ENCODE measurements at regions not wholly inside any gene's neighbourhood (a gene's known extent, or its start where the extent isn't known, plus 50 kb on each side); places are given as distances from the start of the nearest gene placed in this dataset.

DNA sequence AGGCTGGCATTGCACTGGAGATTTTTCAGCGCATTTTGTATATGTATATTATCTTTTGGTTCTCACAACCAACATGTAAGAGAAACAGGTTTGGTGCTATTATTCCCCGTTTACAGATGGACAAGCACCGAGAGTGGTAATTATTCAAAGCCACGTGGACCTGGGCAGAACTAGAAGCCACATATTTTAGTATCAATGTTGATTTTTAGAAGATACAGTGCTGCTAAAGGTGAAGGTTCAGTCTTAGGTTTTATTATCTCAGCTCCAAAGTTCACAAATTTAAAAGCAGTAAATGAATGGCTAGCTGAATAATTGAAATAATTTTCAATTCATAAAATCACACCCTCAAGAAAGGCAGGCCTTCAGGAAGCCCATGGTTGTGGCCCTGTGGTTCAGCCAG lies 400.6 kb upstream of the ID2 start:
- no peak for DNase-seq (ENCODE audit: low read depth)

DNA sequence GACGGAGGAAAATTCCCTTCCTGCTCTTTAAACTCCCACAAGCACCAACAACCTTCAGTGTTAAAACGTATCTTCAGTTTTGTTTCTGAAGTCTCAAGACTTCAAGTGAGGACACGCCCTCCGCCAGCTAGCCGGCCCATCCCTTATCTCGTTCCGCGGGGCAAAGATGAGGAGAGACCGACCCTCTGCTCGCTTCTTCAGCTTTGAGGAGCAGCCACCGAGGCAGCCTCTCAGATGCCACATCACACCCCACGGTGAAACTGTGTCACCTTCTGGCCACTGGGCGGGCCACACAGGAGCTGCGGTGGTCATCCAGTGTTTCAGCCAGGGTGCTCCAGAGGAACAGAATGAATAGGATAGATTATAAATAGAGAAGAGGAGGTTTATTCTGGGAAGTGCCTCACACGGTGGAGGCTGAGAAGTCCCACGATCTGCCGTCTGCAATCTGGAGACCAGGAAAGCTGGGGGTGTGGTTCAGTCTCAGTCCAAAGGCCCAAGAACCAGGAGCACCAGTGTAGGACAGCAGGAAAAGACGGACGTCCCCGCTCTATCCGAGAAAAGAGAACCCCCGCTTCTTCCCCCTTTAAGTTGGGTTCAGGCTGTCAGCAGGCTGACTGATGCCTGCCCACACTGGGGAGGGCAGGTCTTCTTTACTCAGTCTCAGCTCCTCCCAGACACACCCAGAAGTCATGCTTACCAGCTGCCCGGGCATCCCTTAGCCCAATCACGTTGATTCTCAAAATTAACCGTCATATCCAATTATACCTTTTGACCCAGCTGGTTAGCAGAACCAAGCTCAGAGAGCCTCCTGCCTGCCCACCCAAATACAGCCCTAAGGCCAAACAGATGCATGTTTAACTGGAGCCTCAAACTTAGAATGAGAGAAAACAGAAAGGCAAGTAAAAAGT lies 399.7 kb upstream of the ID2 start:
- DNase-seq (ENCODE audit: low read depth): no peak

DNA sequence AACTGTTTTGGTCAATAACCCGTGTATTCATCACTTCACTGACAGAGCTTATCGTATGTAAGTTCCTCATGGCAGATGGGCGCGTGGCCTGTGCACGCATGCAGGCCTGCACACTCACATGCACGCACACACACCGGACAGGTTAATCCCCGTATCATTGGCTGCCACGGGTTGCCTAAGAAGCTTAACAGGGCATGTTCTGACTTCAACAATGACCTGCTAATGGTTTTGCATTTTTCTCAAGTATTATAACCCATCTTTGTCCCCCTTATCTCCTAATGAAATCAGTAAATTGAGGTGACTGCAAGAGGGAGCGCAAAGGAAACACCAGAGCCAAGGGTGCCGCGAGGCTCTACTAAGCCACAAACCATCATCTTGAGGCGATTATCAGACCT lies 399.0 kb upstream of the ID2 start:
- DNase-seq (ENCODE audit: low read depth): no peak

DNA sequence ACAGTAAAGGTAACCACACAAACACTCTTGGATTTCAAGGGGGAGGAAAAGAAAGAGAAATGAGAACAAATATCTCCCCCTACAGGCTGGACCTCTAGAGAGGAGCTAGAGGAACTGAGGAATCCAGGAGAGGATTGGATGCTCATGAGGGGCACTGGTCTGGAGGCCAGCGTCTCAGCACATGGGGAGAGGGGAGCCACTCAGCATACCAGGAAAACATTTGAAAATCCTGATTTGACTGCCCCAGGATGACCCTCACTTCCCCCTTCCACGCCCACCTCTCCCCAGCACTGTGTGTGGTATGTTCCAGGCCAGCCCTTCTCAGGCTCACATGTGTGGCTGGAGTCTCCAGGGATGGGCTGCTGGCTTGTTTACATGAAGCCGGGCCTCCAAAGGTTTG lies 396.8 kb upstream of the ID2 start:
- DNase-seq (ENCODE audit: low read depth): no peak

DNA sequence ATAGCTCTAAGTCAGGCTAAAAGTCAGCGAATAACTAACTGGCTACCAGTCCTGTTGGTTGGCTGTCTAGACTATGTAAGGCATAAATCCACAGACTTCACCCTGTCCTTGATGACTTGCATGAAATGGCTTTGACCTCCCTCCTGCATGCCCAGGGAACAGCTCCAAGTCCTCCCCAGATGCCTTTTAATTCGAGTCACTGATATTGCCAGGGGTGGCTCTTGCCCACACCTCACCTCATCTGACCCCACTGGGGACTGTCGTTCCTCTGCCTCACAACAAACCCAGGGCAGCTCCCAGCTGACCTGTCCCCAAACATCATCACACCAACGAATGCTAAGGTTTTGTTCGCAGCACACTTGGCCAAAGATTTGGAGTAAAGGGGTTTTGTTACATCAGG lies 396.0 kb upstream of the ID2 start:
- no peak for DNase-seq (ENCODE audit: low read depth)

DNA sequence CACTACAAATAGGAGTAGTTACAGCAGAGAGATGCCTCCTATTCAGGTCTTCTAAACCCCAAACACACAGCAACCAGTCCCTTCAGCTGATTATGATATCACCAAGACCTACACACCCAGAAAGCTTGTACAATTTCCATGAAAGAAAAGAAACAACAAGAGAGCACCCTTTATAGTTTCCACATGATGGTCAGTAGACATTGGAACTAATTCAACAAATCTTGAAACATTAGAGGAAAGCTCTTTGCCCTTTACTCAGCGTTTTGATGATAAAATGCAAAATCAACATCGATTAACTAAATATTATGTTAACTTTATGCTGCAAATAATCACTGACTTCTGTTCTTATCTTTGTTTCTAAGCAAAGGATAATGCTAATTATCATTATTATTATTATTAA lies 393.6 kb upstream of the ID2 start:
- DNase-seq (ENCODE audit: low read depth): no peak

DNA sequence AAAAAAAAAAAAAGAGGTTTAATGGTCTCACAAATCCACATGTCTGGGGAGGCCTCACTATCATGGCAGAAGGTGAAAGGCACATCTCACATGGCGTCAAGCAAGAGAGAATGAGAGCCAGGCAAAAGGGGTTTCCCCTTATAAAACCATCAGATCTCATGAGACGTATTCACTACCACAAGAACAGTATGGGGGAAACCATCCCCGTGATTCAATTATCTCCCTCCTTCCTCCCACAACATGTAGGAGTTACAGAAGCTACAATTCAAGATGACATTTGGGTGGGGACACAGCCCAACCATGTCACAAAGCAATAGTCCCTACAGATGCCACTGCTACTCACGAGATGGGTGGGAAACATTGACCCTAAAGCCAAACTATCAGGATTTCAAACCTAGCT lies 392.7 kb upstream of the ID2 start:
- no peak for DNase-seq (ENCODE audit: low read depth)

DNA sequence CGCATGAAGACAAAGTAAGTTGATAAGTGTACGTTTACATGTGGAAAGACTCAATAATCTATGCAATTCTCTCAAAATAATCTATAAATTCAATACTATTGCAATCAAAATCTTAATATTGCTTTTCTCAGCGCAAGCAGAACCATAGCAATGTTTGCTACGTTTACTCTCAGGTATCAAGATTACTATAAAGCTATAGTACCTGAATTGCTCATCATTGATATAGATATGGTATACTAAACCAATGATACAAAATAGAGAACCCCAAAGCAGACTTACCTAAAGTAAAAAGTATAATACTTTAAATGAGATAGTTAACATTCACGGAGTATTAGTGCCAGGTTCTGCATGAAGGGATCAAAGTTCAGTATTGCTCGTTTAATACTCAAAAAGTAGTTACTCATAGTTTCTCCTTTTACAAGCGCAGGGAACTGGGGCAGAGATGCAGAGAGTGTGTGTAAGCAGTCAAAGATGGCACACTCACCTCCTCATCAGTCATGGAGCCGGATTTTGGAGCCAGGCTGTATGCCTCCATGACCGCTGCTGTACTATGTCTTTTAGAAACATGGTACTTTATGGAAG lies 391.0 kb upstream of the ID2 start:
- no peak for DNase-seq (ENCODE audit: low read depth)

DNA sequence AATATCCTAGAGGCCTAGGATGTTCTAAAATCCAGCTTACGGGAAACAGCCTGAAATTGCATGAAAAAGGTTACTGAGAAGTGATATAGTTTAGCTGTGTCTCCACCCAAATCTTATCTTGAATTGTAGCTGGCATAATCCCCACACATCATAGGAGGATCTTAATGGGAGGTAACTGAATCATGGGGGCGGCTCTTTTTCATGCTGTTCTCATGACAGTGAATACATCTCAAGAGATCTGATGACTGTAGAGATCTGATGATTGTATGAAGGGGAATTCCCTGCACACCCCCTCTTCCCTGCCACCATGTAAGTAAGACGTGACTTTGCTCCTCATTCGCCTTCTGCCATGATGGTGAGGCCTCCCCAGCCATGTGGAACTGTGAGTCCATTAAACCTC lies 385.6 kb upstream of the ID2 start:
- DNase-seq (ENCODE audit: low read depth): no peak

DNA sequence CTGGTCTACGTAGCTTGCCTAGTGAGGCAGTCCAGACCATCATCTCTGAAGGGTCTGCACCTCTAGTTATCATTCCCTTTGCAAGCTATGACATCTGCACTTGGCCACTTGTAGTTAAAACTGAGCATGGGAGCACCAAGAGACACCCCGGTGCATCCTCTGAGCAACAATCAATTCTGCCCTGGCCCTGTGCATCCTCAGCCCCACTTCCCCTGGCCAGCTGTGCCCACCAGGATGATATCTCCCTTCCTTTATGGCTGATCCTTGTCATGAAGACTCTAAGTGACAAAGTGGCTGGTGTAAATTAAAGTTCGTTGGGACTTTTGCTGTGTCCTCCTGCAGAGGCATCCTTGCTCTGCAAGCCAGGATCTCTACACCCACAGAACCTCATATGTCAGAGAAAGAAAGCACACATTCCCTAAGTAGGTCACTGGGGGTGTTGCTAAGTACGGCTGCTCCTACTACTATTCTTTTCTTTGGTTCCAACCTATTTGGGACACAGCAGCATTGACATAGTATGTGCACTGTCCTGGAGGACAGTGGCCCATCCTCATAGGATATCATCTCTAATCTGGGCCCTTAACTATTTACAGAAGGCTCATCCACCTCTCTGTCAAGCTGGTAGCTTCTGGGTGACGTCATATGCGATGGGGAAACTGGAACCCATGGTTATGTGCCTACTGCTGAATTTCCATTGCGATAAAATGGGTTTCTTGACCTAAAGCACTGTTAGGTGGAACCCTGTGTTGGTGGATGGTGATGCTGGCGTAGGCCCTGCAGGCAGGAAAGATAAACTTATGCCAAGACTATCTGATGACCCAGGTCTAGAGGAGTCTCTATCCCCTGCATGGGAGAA lies 384.3 kb upstream of the ID2 start:
- no peak for DNase-seq (ENCODE audit: low read depth)

DNA sequence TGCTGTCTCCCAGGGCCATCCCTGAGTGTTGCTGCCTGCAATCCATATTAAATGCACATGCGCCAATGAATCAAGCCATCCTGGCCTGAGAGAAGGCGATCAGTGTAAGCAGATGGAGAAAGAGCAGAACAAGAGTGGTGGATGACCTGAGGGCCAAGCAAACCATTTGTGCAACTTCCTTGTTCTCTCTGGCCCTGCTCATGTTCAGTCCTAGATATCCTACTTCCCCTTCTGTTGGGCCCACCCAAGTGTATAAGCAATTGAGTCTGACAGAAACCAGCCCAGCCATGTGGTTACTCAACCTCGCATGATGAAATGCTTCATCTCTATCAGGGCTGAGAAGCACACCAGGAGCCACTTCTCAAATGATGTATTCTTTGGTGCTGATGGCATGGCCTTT lies 383.1 kb upstream of the ID2 start:
- DNase-seq (ENCODE audit: low read depth): no peak

DNA sequence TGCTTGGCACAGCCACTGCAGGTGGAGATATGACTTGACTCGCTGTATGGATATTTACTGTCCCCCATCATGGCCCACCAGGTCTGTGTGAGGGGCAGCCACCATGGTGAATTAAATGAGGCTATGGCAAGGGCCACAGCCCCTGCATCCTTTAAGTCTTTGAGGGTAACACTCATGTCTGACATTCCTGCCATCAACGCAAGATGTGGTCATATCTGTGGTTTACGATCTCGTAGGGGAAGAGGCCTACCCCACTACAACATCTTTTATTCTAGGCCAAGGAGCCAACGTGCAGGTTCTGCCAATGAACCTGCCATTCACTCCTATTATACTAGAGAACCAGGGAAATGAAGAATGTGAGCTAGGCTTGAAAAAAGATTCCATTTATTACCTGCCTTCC lies 381.6 kb upstream of the ID2 start:
- DNase-seq (ENCODE audit: low read depth): no peak

DNA sequence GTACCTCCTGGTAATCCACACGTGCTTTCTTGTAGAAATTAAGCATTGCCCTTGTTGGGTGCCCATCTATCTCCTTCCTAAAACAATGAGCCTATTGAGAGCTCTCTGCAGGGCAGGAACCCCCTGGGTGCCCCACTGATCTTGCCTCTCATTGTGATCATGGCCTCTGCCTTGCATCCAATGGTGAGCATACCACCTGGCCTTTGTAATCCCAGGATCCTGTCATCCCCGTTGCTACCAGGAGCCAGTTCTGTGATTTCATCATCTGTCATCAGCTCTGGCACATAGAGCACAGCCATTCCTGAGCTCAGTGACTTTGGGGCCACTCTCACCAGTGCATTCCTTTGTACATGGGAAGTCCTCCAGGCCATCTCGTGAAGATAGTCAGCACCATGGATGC lies 381.0 kb upstream of the ID2 start:
- no peak for DNase-seq (ENCODE audit: low read depth)

DNA sequence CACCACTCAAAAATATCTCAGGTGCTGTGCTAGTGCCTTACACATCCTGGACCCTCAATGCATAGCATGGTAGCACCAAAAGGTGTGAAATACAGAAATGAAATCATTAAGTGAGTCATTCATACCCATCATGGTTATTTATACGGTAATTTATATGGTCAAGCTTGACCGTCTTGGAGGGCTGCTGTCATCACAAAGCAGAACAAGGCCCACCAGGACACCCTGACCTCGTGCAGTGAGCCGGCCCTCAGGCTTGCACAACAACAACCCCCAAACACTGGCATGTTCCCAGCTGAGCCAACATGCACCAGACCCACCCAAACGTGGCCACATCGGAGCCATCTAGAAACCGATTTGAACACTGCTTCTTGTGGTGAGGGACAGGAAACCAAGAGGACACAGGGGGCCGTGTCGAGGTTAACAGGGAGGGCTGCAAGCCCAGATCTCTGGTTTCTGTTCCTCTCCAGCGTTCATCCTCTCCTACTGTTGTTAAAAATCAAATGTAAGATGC lies 378.5 kb upstream of the ID2 start:
- no peak for DNase-seq (ENCODE audit: low read depth)

DNA sequence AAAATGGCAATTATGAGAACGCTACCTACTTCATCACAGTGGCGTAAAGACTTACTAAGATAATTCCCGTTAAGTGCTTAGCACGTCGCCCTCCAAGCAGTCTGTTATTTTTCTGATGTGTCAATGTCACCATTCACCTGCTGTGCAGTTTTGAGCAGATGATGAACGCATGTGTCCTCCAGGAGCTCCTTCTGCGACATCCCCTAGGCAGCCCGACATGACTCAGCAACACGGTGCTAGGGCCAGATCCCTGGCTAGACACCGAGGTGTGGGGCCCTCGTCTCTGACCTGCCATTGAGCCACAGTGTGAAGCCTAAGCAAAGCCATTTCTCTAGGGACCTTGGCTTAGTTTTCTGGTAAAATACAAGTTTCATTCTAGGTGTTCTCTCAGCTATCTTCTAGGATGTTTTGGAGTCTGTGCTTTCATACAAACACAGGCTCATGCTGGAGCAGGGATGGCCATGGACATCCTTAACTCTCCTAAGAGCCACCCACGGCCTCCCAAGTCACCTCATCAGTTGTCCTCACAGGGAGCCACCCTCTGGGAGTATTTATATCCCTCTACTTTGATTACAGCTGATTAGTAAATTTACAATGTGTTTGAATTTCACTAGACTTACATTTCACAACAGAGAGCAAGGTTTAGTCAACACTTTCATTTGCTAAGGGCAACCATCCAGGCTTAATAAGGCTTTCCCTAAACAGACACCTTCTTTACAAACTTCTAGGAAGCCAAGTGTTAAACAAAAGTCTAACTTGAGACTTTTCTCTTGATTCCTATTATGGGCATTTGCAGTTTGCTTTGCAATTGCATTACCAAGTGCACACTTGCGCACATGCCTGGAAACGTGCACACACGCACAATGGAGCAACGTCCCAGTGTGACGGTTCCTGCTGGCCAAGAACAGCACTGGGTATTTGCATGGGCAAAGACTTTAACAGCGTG lies 376.8 kb upstream of the ID2 start:
- no peak for DNase-seq (ENCODE audit: low read depth)

DNA sequence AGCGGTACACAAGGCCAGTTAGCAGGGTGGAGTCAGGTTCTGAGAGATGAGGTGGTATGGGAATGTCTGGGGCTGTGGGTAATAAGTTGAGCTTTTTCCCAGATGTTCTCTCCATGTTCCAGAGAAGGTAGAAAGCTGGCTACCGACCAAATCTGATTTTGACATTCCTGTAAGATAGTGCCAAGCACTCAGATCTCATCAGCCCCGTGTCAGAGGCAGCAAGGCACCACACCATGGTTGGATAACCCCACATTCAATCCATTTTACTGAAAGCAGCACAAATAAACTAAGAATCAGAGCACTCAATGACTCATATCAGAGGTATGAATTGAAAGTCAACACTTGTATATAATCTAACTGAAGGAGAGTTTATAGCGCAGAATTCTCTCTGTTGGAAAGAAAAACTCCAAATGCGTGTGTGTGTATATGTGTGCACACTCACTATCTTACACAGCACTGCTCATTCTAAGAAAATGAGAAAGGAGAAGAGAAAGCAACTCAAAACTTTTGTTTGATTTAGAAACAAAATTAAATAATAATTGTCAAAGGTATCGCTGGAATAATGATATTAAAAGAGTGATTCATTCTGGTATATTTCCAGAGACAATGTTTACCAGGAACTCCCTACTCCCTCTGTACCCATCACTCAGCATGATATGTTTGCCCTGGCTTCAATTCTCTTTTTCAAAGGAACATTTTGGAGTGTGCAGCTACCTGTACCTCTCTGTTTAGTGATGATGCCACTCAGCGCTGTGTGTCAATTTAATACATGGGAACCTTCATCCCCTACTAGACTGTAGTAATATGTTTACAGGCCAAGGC lies 375.1 kb upstream of the ID2 start:
- peak; percentile 18 for DNase-seq (ENCODE audit: low read depth)

DNA sequence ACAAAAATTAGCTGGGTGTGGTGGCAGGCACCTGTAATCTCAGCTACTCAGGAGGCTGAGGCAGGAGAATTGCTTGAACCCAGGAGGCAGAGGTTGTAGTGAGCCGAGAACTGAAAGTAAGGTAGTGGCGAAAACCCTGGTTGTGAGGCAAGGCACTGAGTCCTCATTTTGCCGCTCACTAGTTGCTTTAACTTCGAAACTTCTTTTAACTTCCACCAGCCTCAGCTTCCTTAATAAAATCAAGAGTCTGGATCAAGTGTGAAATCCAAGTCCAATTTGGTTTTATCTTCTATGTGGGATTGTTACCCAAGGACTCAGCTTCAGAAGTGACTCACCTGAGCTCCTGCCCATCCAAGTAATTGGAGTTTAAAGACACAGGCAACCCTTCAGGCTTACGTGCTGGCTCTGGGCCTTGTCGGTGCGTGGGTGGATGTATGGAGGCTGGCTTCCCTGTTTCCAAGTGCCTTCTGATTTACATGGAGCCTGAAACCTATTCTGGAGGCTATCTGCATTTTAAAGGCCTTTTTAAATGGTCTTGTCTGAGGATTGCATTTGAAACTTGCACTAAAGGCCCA lies 374.2 kb upstream of the ID2 start:
- DNase-seq (ENCODE audit: low read depth): no peak

DNA sequence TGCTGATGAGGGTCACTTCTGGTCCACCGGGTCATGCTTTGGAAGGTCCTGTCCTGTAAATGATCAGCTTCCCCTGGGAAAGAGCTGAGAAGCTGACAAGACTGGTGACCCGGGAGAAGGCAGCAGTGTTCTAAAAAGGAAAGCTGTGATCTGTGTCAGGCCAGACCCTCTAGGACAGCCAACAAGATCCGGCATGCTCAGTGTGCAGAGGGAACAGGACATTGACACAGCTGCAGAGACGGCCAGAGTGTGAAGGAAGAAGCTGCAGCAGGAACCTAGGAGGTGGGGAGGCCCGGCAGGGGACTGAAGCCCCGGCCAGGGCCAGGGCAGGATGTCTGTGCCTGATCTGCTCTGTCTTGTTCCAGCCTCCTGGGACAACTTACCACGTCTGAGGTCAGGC lies 372.7 kb upstream of the ID2 start:
- no peak for DNase-seq (ENCODE audit: low read depth)

DNA sequence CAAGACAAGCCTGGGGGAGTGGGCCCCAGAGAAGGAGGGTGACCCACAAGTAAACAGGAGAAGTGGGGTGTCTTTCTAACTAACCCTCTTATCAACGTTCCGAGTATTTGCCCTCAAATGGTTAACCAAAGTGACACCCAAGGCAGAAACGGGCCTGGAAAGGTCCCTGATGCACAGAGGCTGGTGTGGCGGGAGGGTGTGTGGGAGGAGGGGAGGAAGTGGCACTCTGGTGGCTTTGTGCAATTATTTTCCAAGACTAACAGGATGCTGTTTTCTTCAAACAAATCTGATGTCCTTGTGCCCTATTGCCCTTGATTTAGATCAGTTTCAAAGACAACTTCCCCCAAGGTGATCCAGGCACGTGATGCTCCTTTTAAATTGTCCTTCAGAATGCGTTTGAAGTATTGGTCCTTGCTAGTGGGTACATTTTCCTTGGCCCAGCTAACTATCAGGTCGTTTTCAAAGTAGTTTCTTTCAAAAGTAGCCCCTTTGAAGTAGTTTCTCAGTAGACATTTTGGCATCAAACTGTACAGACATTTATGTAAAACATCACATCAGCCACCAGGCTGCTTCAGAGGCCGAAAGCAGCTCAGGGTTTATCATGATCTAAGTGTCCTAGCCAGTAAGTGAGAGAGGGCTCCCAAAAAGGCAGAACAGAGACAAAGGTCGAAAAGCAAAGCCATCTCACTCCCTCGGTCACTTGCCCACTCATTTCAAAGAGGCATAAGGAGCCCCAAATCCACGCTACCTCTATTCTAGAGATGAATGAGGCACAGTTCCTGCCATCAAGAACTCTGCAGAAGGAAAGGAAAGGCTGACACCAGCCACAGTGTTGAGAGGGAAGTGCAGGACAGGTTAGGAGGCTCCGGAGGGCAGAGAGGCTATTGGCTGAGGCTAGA lies 371.1 kb upstream of the ID2 start:
- no peak for DNase-seq (ENCODE audit: low read depth)

Measured in ELR (cell line).